Keratinocyte (primary cell): ENCODE measurements at regions not wholly inside any gene's neighbourhood (a gene's known extent, or its start where the extent isn't known, plus 50 kb on each side); places are given as distances from the start of the nearest gene placed in this dataset.

Experiments used
- DNase-seq: peaks from one replicate; pipeline ENCODE4 v3.0.0-alpha.2; 2011; ENCODE audit warnings: low read depth, missing footprints, low spot score
- FAIRE-seq: peaks from 2 replicates; lab custom pipeline; 2011; peaks lifted over from hg19 to GRCh38; lab: Jason Lieb, UNC
- H2AFZ ChIP-seq: 2 replicates; pipeline ENCODE4 v1.6.0; 2012; ENCODE audit warnings: low read length, control low read depth, inconsistent platforms; ENCODE audit not compliant: control insufficient read depth
- H3K27ac ChIP-seq: 2 replicates; pipeline ENCODE4 v1.5.1; 2011; ENCODE audit warnings: low read length; ENCODE audit not compliant: control insufficient read depth, insufficient read depth
- H3K27me3 ChIP-seq: 3 replicates; pipeline ENCODE4 v1.6.0; 2011; ENCODE audit warnings: low read length; ENCODE audit not compliant: control insufficient read depth, insufficient read depth; ENCODE audit errors: extremely low read depth
- H3K36me3 ChIP-seq, 2 experiments: 2 replicates in 1 of 2; 3 replicates in 1 of 2; pipeline ENCODE4 v1.5.1; 2011; ENCODE audit warnings: low read length in 2 of 2, mild to moderate bottlenecking in 1 of 2; ENCODE audit not compliant: control insufficient read depth in 2 of 2, insufficient read depth in 2 of 2; ENCODE audit errors: extremely low read depth in 1 of 2
- H3K4me1 ChIP-seq: 3 replicates; pipeline ENCODE4 v1.5.1; 2011; ENCODE audit warnings: low read length; ENCODE audit not compliant: control insufficient read depth, insufficient read depth; ENCODE audit errors: extremely low read depth
- H3K4me2 ChIP-seq: 3 replicates; pipeline ENCODE4 v1.6.0; 2011; ENCODE audit warnings: low read depth, low read length; ENCODE audit not compliant: control insufficient read depth, insufficient read depth; ENCODE audit errors: extremely low read depth
- H3K4me3 ChIP-seq, 3 experiments: fragments of 200-600 bp in 1 of 3; sonication (generic) in 1 of 3; 2 replicates in 2 of 3; 3 replicates in 1 of 3; pipeline ENCODE4 v1.5.1; 2011 to 2016; ENCODE audit warnings: low read length in 3 of 3, mild to moderate bottlenecking in 3 of 3, control low read depth in 2 of 3, inconsistent platforms in 1 of 3, low read depth in 1 of 3, mixed read lengths in 1 of 3, mixed run types in 1 of 3, moderate library complexity in 1 of 3; ENCODE audit not compliant: control insufficient read depth in 2 of 3, insufficient read depth in 2 of 3; ENCODE audit errors: extremely low read depth in 1 of 3
- H3K79me2 ChIP-seq: 2 replicates; pipeline ENCODE4 v1.6.0; 2012; ENCODE audit warnings: low read length; ENCODE audit not compliant: control insufficient read depth, insufficient read depth
- H3K9ac ChIP-seq: 3 replicates; pipeline ENCODE4 v1.6.0; 2011; ENCODE audit warnings: low read length; ENCODE audit not compliant: control insufficient read depth, insufficient read depth; ENCODE audit errors: extremely low read depth
- H3K9me1 ChIP-seq: 3 replicates; pipeline ENCODE4 v1.6.0; 2011; ENCODE audit warnings: low read length; ENCODE audit not compliant: control insufficient read depth, insufficient read depth; ENCODE audit errors: extremely low read depth
- H3K9me3 ChIP-seq: 2 replicates; pipeline ENCODE4 v1.5.1; 2012; ENCODE audit warnings: low read depth, low read length; ENCODE audit not compliant: control insufficient read depth
- H4K20me1 ChIP-seq: 3 replicates; pipeline ENCODE4 v1.6.0; 2011; ENCODE audit warnings: low read length; ENCODE audit not compliant: control insufficient read depth, insufficient read depth; ENCODE audit errors: extremely low read depth
- CTCF ChIP-seq, 3 experiments: IDR thresholded peaks in 1 of 3; conservative IDR thresholded peaks in 1 of 3; optimal IDR thresholded peaks in 1 of 3; 2 replicates in 2 of 3; 3 replicates in 1 of 3; pipeline versions ENCODE3 to v1.5.1; 2011; ENCODE audit warnings: low read length in 3 of 3, mild to moderate bottlenecking in 3 of 3, moderate library complexity in 2 of 3, control low read depth in 1 of 3, inconsistent platforms in 1 of 3; ENCODE audit not compliant: insufficient read depth in 2 of 3; ENCODE audit errors: extremely low read depth in 1 of 3
- EZH2 ChIP-seq: IDR thresholded peaks from one replicate; pipeline ENCODE4 v1.6.1; 2012; ENCODE audit warnings: inconsistent platforms, mild to moderate bottlenecking, low read length, moderate library complexity
- dilution Hi-C: fragments of 300-500 bp; cut with MboI; formaldehyde crosslinking; loops from one replicate; pipeline ENCODE4 v1.7.0; 2020; ENCODE audit warnings: low sequenced_read_pairs; ENCODE audit not compliant: extremely low pct_ligation_motif_present

GRCh38 chr9:19935422-19935821 is 146.6 kb upstream of the SLC24A2 start:
- TF ChIP-seq CTCF (optimal IDR thresholded peaks at IDR 0.05 in 1 of 3, IDR thresholded peaks at IDR 0.05 in 1 of 3, conservative IDR thresholded peaks at IDR 0.05 in 1 of 3; ENCODE audit: extremely low read depth in 1 of 3, insufficient read depth in 2 of 3, low read length in 3 of 3), result no peak
- no peak for TF ChIP-seq EZH2
- H3K4me3 ChIP-seq, result no peak overlapping the region
- H3K9me1 ChIP-seq, result no peaks in the 10 kb centered on the region
- H4K20me1 ChIP-seq, result no peaks in the 10 kb centered on the region
- H3K27me3 ChIP-seq, result no peaks in the 10 kb centered on the region
- H3K4me1 ChIP-seq, result no peaks in the 10 kb centered on the region
- FAIRE-seq, result no peak
- H3K27ac ChIP-seq, result no peak overlapping the region
- no peak overlapping the region for H3K4me2 ChIP-seq
- DNase-seq, result no peak
- dilution Hi-C loops, result loop anchor here (25.0 kb wide), 2 partner anchors 252 to 427 kb away; no protein-coding TSS in a partner anchor
- no peaks in the 10 kb centered on the region for H3K36me3 ChIP-seq
- H2AFZ ChIP-seq, result no peak overlapping the region
- no peak overlapping the region for H3K9ac ChIP-seq
- H3K9me3 ChIP-seq, result no peaks in the 10 kb centered on the region
- no peaks in the 10 kb centered on the region for H3K79me2 ChIP-seq

- Histone ChIP-seq H3K9ac (peak overlapping the region; percentile 63), H2AFZ (peak overlapping the region; percentile 90), H3K4me1 (no peaks in the 10 kb centered on the region), H3K4me3 (peak overlapping the region; percentile 28 to 57 (median 57)), H4K20me1 (no peaks in the 10 kb centered on the region), H3K27ac (no peak overlapping the region), H3K27me3 (no peaks in the 10 kb centered on the region), H3K79me2 (no peaks in the 10 kb centered on the region), H3K36me3 (no peaks in the 10 kb centered on the region), H3K4me2 (peak overlapping the region; percentile 88), H3K9me3 (no peaks in the 10 kb centered on the region), H3K9me1 (no peaks in the 10 kb centered on the region)
- DNase-seq (no peak), FAIRE-seq (no peak)
- TF ChIP-seq CTCF (optimal IDR thresholded peaks at IDR 0.05 in 1 of 3, IDR thresholded peaks at IDR 0.05 in 1 of 3, conservative IDR thresholded peaks at IDR 0.05 in 1 of 3; ENCODE audit: extremely low read depth in 1 of 3, insufficient read depth in 2 of 3, low read length in 3 of 3) (peak in 1 of 3 experiments; percentile 6), EZH2 (no peak)
- dilution Hi-C loops, result loop anchor here (25.0 kb wide), 2 partner anchors 253 to 428 kb away; no protein-coding TSS in a partner anchor
Observed at GRCh38 chr9:19934301-19934871, 145.5 kb upstream of the SLC24A2 start.
